Endothelial cell of umbilical vein (primary cell): ENCODE measurements at regions not wholly inside any gene's neighbourhood (a gene's known extent, or its start where the extent isn't known, plus 50 kb on each side); places are given as distances from the start of the nearest gene placed in this dataset.

Source experiments
- BruUV-seq: library from RNA; stranded (reverse); fragments of 400-500 nt; replicated peaks from 2 replicates; lab custom pipeline; 2021; lab: Mats Ljungman, UMichigan
- CTCF ChIA-PET: fragments of 300-600, 350-600 bp; sonication (Branson Sonifier 250); formaldehyde crosslinking; loops from one replicate; lab custom pipeline; 2021; ENCODE audit warnings: antibody characterized with exemption, inconsistent platforms; lab: Charles Lee
- POLR2A ChIA-PET: fragments of 300-600, 350-600 bp; sonication (Branson Sonifier 250); formaldehyde crosslinking; loops from one replicate; lab custom pipeline; 2021; ENCODE audit warnings: antibody characterized with exemption, inconsistent platforms; lab: Charles Lee
- DNase-seq: peaks from one replicate; pipeline ENCODE4 v3.0.0-alpha.2; 2011; ENCODE audit warnings: low read depth, low spot score
- FAIRE-seq: peaks from 2 replicates; lab custom pipeline; 2011; peaks lifted over from hg19 to GRCh38; lab: Jason Lieb, UNC
- H2AFZ ChIP-seq: 2 replicates; pipeline ENCODE4 v1.6.0; 2012; ENCODE audit warnings: low read depth, low read length, control low read depth, inconsistent platforms
- H3K27ac ChIP-seq: 2 replicates; pipeline ENCODE4 v1.5.1; 2011; ENCODE audit warnings: low read depth, mild to moderate bottlenecking, control low read depth, low read length, moderate library complexity; ENCODE audit not compliant: insufficient read depth
- H3K27me3 ChIP-seq, 2 experiments: 2 replicates each; pipeline versions ENCODE4 v1.6.0 to v1.6.1; 2011; ENCODE audit warnings: low read length in 2 of 2, mixed read lengths in 1 of 2; ENCODE audit not compliant: control insufficient read depth in 2 of 2, insufficient read depth in 2 of 2
- H3K36me3 ChIP-seq, 2 experiments: 2 replicates in 1 of 2; 3 replicates in 1 of 2; pipeline ENCODE4 v1.5.1; 2011; ENCODE audit warnings: low read length in 2 of 2, mild to moderate bottlenecking in 1 of 2, moderate library complexity in 1 of 2; ENCODE audit not compliant: control insufficient read depth in 2 of 2, insufficient read depth in 2 of 2; ENCODE audit errors: extremely low read depth in 1 of 2
- H3K4me1 ChIP-seq: 3 replicates; pipeline ENCODE4 v1.5.1; 2011; ENCODE audit warnings: mild to moderate bottlenecking, low read length; ENCODE audit not compliant: control insufficient read depth, insufficient read depth; ENCODE audit errors: extremely low read depth
- H3K4me2 ChIP-seq: 2 replicates; pipeline ENCODE4 v1.6.1; 2011; ENCODE audit warnings: low read length, control low read depth, mixed read lengths; ENCODE audit not compliant: insufficient read depth
- H3K4me3 ChIP-seq, 3 experiments: fragments of 200-600 bp in 1 of 3; sonication (generic), shearing (Covaris generic) in 1 of 3; replicated peaks in 1 of 3; 2 replicates each; pipeline ENCODE4 v1.5.1; 2011 to 2016; ENCODE audit warnings: control low read depth in 3 of 3, low read length in 3 of 3, mild to moderate bottlenecking in 2 of 3, inconsistent platforms in 1 of 3, low read depth in 1 of 3, moderate library complexity in 1 of 3; ENCODE audit not compliant: insufficient read depth in 1 of 3
- H3K79me2 ChIP-seq: 2 replicates; pipeline ENCODE4 v1.6.0; 2012; ENCODE audit warnings: low read length, inconsistent platforms; ENCODE audit not compliant: control insufficient read depth, insufficient read depth
- H3K9ac ChIP-seq: replicated peaks from 2 replicates; pipeline ENCODE3; 2011; ENCODE audit warnings: low read length, control low read depth; ENCODE audit not compliant: insufficient read depth; ENCODE audit errors: extremely low read depth
- H3K9me1 ChIP-seq: replicated peaks from 3 replicates; pipeline ENCODE4 v1.6.0; 2011; ENCODE audit warnings: mild to moderate bottlenecking, low read length; ENCODE audit not compliant: control insufficient read depth, insufficient read depth; ENCODE audit errors: extremely low read depth
- H3K9me3 ChIP-seq: replicated peaks from 2 replicates; pipeline ENCODE4 v1.5.1; 2012; ENCODE audit warnings: low read length, inconsistent platforms; ENCODE audit not compliant: control insufficient read depth, insufficient read depth
- H4K20me1 ChIP-seq: replicated peaks from 2 replicates; pipeline ENCODE3; 2011; ENCODE audit warnings: mild to moderate bottlenecking, low read length; ENCODE audit not compliant: control insufficient read depth, insufficient read depth; ENCODE audit errors: extremely low read depth
- EZH2 ChIP-seq: IDR thresholded peaks from 2 replicates; pipeline ENCODE4 v1.6.1; 2012; ENCODE audit warnings: borderline replicate concordance, low read depth, mild to moderate bottlenecking, moderate library complexity, low read length, inconsistent platforms; ENCODE audit not compliant: severe bottlenecking
- FOS ChIP-seq: IDR thresholded peaks from 2 replicates; pipeline ENCODE4 v1.6.1; 2011; ENCODE audit warnings: mild to moderate bottlenecking, low read length, moderate library complexity, borderline replicate concordance; ENCODE audit not compliant: insufficient read depth
- GATA2 ChIP-seq: IDR thresholded peaks from 2 replicates; pipeline ENCODE4 v1.7.0; 2011; ENCODE audit warnings: low read depth, mild to moderate bottlenecking, moderate library complexity, mixed read lengths, low read length; ENCODE audit not compliant: insufficient read length, insufficient read depth
- JUN ChIP-seq: IDR thresholded peaks from 2 replicates; pipeline ENCODE4 v1.6.1; 2011; ENCODE audit warnings: borderline replicate concordance, low read depth; ENCODE audit not compliant: insufficient read length, insufficient read depth
- MYC ChIP-seq: IDR thresholded peaks from one replicate; pipeline ENCODE4 v1.6.1; 2011; ENCODE audit warnings: mild to moderate bottlenecking, low read depth, low read length
- POLR2A ChIP-seq: IDR thresholded peaks from 2 replicates; pipeline ENCODE4 v1.6.1; 2012; ENCODE audit warnings: low read depth, mild to moderate bottlenecking, control low read depth, low read length
- POLR2AphosphoS5 ChIP-seq: IDR thresholded peaks from 2 replicates; pipeline ENCODE4 v1.6.1; 2012; ENCODE audit warnings: low read depth, mild to moderate bottlenecking, control low read depth, low read length, moderate library complexity; ENCODE audit not compliant: insufficient read depth
- dilution Hi-C: fragments of 300-500 bp; cut with MboI; formaldehyde crosslinking; loops from one replicate; pipeline ENCODE4 v1.15.0; 2019; ENCODE audit warnings: low sequenced_read_pairs; ENCODE audit not compliant: extremely low pct_ligation_motif_present
- intact Hi-C: fragments of 100-400 bp; cut with micrococcal nuclease; formaldehyde crosslinking; loops from one replicate; pipeline ENCODE4 v1.10.0; 2022
- TF ChIP-seq, protein P1 (sequence below), 2 donors: IDR thresholded peaks; 1 replicate in 1 of 2; 2 replicates in 1 of 2; pipeline ENCODE4 v1.5.1; 2011; ENCODE audit warnings: low read length in 2 of 2, mild to moderate bottlenecking in 2 of 2, moderate library complexity in 2 of 2, control low read depth in 1 of 2, inconsistent platforms in 1 of 2, low read depth in 1 of 2; ENCODE audit not compliant: insufficient read depth in 1 of 2; ENCODE audit errors: extremely low read depth in 1 of 2
- TF ChIP-seq, protein P2 (sequence below): IDR thresholded peaks from 2 replicates; pipeline ENCODE4 v1.6.1; 2011; ENCODE audit not compliant: insufficient read depth, insufficient read length

DNA sequence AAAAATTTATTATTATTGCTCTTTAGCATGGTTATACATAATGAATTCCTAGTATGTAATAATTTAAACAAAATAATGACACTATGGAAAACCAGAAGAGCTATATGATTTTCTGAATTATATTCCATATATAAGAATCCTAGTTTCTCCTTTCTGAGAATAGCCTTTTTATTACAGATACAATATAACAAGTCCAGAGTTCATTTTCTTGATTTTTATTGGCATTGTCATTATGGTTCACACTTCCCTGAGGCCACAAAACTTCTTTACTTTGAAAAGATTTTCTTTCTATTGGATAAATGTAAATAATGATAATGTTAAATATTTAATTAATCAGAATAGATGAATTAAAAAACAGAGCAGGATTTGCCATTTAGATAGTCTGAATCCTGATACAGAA is 362.3 kb upstream of the BCHE start:
- Histone ChIP-seq H3K9me1 (no peaks in the 10 kb centered on the region), H3K4me1 (no peaks in the 10 kb centered on the region), H2AFZ (no peak overlapping the region), H3K4me3 (no peak overlapping the region), H3K4me2 (no peak overlapping the region), H3K27ac (no peak overlapping the region), H3K79me2 (no peaks in the 10 kb centered on the region), H4K20me1 (no peaks in the 10 kb centered on the region), H3K9ac (no peak overlapping the region), H3K36me3 (no peaks in the 10 kb centered on the region), H3K27me3 (no peaks in the 10 kb centered on the region), H3K9me3 (peaks cover 2% of the 10 kb centered on the region)
- BruUV-seq: no TSS peak
- intact Hi-C loops: no loop called here
- ChIA-PET CTCF (no interaction called here), POLR2A (no interaction called here)
- TF ChIP-seq POLR2A (no peak), GATA2 (no peak), EZH2 (no peak), FOS (no peak), JUN (no peak)
- TF ChIP-seq, protein P1, sequence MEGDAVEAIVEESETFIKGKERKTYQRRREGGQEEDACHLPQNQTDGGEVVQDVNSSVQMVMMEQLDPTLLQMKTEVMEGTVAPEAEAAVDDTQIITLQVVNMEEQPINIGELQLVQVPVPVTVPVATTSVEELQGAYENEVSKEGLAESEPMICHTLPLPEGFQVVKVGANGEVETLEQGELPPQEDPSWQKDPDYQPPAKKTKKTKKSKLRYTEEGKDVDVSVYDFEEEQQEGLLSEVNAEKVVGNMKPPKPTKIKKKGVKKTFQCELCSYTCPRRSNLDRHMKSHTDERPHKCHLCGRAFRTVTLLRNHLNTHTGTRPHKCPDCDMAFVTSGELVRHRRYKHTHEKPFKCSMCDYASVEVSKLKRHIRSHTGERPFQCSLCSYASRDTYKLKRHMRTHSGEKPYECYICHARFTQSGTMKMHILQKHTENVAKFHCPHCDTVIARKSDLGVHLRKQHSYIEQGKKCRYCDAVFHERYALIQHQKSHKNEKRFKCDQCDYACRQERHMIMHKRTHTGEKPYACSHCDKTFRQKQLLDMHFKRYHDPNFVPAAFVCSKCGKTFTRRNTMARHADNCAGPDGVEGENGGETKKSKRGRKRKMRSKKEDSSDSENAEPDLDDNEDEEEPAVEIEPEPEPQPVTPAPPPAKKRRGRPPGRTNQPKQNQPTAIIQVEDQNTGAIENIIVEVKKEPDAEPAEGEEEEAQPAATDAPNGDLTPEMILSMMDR (IDR thresholded peaks at IDR 0.05; ENCODE audit: extremely low read depth in 1 of 2, insufficient read depth in 1 of 2, low read depth in 1 of 2, low read length in 2 of 2): no peak
- FAIRE-seq (no peak), DNase-seq (no peak)
- dilution Hi-C loops: no loop called here

DNA sequence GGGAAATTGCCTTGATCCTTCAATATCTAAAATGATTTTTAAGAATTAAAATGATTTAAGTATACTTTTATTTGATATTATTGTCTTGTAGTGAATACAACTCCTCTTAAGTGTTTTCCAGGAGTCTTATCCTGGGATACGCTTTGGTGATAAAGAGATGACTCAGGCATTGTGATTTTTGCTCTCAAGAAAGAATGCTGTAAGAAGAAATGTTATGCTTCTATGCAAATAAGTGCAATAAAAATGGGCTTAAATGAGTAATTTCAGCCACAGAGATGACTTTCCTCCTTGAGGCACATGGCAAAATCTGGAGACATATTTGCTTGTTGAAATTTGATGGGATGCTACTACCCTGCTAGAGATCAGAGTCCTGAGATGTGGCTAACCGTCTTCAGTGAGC is 358.6 kb upstream of the BCHE start:
- H3K9ac ChIP-seq: no peak overlapping the region
- no peaks in the 10 kb centered on the region for H3K79me2 ChIP-seq
- no peaks in the 10 kb centered on the region for H3K27me3 ChIP-seq
- TF ChIP-seq JUN (no peak), EZH2 (no peak), POLR2A (no peak), POLR2AphosphoS5 (no peak), GATA2 (no peak), MYC (no peak), FOS (no peak)
- TF ChIP-seq, protein P1 (IDR thresholded peaks at IDR 0.05; ENCODE audit: extremely low read depth in 1 of 2, insufficient read depth in 1 of 2, low read depth in 1 of 2, low read length in 2 of 2): no peak
- TF ChIP-seq, protein P2, sequence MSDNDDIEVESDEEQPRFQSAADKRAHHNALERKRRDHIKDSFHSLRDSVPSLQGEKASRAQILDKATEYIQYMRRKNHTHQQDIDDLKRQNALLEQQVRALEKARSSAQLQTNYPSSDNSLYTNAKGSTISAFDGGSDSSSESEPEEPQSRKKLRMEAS: no peak
- H3K27ac ChIP-seq: no peak overlapping the region
- no peaks in the 10 kb centered on the region for H4K20me1 ChIP-seq
- BruUV-seq: no TSS peak
- no peaks in the 10 kb centered on the region for H3K36me3 ChIP-seq
- ChIA-PET POLR2A (no interaction called here), CTCF (no interaction called here)
- no peaks in the 10 kb centered on the region for H3K4me1 ChIP-seq
- no peak for DNase-seq
- H3K9me1 ChIP-seq: no peaks in the 10 kb centered on the region
- intact Hi-C loops (no loop called here), dilution Hi-C loops (no loop called here)
- no peak overlapping the region for H3K4me3 ChIP-seq
- no peak overlapping the region for H3K4me2 ChIP-seq
- no peak for FAIRE-seq
- H2AFZ ChIP-seq: no peak overlapping the region
- peaks cover 2% of the 10 kb centered on the region for H3K9me3 ChIP-seq
